GM10248 (cell line): ENCODE measurements at regions not wholly inside any gene's neighbourhood (a gene's known extent, or its start where the extent isn't known, plus 50 kb on each side); places are given as distances from the start of the nearest gene placed in this dataset.

Experiments used
- CTCF ChIA-PET: fragments of 300-600 bp; sonication (Branson Sonifier 250); formaldehyde crosslinking; extraction: SDS; loops from one replicate; lab custom pipeline; 2021; ENCODE audit warnings: antibody characterized with exemption; lab: Yijun Ruan, JAX
- POLR2A ChIA-PET: fragments of 350-650 bp; sonication (Branson Sonifier 250); formaldehyde crosslinking; extraction: SDS; loops from one replicate; lab custom pipeline; 2020; ENCODE audit warnings: antibody characterized with exemption; lab: Yijun Ruan, JAX
- DNase-seq: peaks from one replicate; pipeline ENCODE4 v3.0.0; 2012; ENCODE audit errors: extremely low spot score
- TF ChIP-seq, protein P1 (sequence below): IDR thresholded peaks from 2 replicates; pipeline ENCODE4 v1.5.1; 2012; ENCODE audit warnings: mild to moderate bottlenecking, low read depth; ENCODE audit errors: extremely low read depth, missing control alignments, control extremely low read depth

DNA sequence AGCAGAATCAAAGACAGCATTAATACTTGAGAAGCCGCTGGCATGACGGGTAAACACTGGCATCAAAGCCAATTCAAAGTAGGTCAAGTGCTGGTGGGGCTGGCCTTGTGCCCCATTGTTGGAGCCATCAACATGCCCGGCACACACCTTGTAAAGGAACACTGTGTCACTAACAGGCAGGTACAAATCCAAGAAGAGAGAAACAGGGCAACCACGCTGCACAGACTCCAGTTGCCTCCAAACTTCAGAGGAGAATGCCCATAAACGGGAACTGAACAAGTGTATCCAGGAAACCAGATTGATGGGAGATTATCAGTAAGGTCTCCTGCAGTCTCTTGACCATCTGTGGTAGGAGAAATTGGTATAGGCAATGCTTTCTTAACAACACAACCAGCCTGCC is 127.0 kb upstream of the STXBP5 start:
- CTCF ChIA-PET, result interaction anchor here (1.1 kb wide), 1 partner anchor 18 kb away, joined by 3 read pairs; no protein-coding TSS in a partner anchor

DNA sequence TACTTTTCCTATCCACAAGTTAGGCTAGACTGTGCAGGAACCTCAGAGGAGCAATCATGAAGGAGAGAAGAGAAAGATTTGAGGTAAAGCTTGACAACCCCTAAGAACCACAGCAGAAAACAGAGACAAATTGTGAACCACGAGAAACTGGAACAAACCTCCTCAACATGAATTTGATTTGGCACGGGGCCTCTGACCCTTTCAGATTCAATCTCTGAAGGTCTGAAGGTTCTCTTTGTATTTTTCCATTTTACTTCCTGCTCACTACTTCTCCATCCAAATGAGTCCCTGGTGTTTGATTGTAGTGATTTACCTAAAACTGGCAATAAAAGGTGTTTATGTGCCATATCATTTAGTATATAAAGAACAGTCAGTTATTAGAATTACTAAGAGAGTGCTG is 126.1 kb upstream of the STXBP5 start:
- POLR2A ChIA-PET, result no interaction called here
- TF ChIP-seq, protein P1, sequence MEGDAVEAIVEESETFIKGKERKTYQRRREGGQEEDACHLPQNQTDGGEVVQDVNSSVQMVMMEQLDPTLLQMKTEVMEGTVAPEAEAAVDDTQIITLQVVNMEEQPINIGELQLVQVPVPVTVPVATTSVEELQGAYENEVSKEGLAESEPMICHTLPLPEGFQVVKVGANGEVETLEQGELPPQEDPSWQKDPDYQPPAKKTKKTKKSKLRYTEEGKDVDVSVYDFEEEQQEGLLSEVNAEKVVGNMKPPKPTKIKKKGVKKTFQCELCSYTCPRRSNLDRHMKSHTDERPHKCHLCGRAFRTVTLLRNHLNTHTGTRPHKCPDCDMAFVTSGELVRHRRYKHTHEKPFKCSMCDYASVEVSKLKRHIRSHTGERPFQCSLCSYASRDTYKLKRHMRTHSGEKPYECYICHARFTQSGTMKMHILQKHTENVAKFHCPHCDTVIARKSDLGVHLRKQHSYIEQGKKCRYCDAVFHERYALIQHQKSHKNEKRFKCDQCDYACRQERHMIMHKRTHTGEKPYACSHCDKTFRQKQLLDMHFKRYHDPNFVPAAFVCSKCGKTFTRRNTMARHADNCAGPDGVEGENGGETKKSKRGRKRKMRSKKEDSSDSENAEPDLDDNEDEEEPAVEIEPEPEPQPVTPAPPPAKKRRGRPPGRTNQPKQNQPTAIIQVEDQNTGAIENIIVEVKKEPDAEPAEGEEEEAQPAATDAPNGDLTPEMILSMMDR, result no peak
- DNase-seq, result no peak
- CTCF ChIA-PET, result no interaction called here

More for the DNA sequence above, 127.0 kb upstream of the STXBP5 start:
- no peak for DNase-seq
- POLR2A ChIA-PET, result no interaction called here
- TF ChIP-seq, protein P1, result no peak

DNA sequence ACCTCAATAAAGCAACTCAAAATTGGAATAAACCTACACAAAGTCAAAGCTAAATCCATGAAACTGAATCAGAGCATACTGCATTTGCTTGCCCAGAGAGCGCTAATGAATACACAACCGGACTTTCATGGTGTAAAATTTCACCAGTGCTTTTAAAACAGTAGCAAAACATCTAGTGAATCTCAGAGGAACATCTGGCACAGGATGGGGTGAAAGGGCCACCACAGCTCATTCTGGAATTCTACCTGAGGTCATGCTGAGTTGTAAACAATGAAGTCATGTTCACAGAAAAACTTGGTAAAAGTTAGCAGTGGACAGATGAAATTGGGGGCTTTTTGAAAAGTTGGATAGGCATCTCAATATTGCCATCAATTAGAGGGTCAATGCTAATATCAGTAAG is 125.6 kb upstream of the STXBP5 start:
- no peak for DNase-seq
- CTCF ChIA-PET, result no interaction called here
- POLR2A ChIA-PET, result no interaction called here
- TF ChIP-seq, protein P1, result no peak

DNA sequence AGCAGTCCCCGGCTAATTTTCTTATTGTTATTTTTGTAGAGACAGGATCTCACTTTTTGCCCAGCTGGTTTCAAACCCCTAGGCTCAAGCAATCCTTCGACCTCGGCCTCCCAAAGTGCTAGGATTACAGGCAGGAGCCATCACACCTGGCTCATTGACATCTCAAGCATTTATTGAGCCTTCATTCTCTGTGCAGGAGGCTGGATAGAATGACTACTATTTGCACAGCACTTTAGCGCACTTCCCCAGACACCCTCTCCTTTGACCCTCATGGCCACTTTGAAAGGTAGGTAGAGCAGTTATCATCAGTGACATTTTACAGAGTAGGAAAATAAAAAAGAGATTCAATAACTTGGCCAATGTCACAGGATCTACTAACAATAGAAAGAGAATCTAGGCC is 124.0 kb upstream of the STXBP5 start:
- POLR2A ChIA-PET, result no interaction called here
- CTCF ChIA-PET, result no interaction called here

DNA sequence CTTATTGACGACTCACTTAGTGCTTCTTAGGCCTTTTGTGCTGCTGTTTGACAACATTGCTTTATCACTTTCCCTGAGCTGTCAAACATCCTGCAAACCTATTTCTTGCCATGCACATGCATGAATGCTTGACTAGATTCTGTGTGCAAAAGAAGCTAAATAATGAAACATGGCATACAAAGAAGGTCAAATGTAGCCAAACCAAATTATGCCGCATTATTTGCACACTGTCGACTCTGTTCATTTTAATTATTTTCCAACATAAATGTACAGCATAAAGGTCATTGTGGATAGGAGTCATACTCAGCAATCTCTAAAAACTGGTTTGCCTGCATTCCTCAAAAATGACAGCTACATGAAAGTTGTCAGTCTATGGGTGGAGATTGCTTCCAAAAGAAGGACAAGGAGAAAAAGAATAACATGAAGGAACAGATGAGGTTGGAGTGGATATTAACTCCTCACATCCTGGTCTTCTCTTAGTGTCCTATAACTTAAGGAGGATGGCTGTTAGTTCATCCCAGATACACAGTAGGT is 123.1 kb upstream of the STXBP5 start:
- DNase-seq, result no peak
- ChIA-PET CTCF (no interaction called here), POLR2A (no interaction called here)
- TF ChIP-seq, protein P1, result no peak

More for the DNA sequence above, 124.0 kb upstream of the STXBP5 start:
- no peak for DNase-seq
- TF ChIP-seq, protein P1, result no peak

DNA sequence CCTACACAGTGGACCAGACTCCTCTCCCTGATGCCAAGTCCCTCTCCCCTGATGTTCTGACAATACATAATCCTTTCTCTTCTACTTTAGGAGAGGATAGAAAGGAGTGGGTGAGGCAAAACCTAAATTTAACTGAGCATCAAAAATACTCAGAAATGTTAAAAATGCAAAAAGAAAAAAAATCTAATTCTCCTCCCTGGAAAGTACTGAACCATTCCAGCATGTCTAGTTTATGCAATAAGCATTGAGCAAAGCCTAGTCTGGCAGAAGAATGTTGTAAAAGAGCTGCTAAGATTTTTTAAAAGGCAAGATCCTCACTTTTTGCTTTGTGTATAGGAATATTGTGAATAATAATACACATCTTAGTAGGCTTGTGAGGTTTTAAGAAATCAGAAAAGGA is 116.6 kb upstream of the STXBP5 start:
- TF ChIP-seq, protein P1, result no peak
- no peak for DNase-seq
- ChIA-PET CTCF (no interaction called here), POLR2A (no interaction called here)
